Middle frontal gyrus (tissue), 1 donor: ENCODE measurements at regions not wholly inside any gene's neighbourhood (a gene's known extent, or its start where the extent isn't known, plus 50 kb on each side); places are given as distances from the start of the nearest gene placed in this dataset.
"Not testable (repeated sequence)": the region's sequence is repeated elsewhere in the genome, so short reads cannot be mapped to it uniquely, and the experiment has no call there.

Experiments used
- DNase-seq: peaks from one replicate; pipeline ENCODE4 v3.0.0-alpha.2; 2015; ENCODE audit warnings: low spot score; ENCODE audit errors: extremely low spot score

DNA sequence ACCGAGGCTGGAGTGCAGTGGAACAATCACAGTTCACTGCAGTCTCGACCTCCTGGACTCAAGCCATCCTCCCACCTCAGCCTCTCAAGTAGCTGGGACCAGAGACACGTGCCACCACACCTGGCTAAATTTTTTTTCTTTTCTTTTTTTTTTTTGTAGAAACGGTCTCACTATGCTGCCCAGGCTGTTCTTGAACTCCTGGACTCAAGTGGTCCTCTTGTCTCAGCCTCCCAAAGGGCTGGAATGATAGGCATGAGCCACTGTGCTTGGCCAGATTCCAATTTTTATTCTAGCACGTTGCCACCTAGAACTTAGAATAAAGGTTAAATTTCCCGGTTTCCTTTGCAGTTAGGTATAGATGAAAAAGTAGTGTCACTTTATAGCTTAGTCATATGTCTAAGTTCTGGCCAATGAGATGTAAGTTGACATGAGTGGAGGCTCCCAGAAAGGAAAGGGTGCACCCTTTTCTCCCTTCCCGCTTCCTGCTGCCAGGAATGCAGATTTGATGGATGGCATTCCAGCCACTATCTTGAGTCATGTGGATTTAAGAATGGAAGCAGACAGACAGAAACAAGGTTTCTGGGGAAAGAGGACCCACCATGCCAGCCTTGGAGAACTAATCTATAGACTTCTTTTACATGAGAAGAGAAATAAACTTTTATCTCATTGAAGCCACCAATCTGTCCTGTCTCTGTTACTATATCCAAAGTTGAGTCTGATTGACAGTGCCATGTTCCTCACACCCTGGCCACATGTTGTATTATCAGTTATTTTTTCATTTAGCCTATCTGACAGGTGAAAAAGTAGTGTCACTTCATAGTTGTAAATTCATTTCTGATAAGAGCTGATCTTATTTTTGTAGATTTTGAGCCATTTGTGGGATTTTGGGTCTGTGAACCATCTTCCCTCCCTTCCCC, 60.6 kb upstream of the NCOA3 start:
- no peak for DNase-seq

DNA sequence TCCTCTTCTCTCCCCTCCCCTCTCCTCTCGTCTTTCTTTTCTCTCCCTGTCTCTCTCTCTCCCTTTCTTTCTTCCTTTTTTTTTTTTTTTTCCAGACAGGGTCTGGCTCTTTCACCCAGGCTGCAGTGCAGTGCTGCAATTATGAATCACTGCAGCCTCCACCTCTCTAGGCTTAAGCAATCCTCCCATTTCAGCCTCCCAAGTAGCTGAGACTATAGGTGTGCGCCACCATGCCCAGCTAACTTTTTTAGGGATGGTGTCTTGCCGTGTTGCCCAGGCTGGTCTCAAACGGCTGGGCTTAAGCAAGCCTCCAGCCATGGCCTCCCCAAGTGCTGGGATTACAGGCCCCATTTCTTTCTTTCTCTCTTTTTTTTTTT, 59.9 kb upstream of the NCOA3 start:
- no peak for DNase-seq

DNA sequence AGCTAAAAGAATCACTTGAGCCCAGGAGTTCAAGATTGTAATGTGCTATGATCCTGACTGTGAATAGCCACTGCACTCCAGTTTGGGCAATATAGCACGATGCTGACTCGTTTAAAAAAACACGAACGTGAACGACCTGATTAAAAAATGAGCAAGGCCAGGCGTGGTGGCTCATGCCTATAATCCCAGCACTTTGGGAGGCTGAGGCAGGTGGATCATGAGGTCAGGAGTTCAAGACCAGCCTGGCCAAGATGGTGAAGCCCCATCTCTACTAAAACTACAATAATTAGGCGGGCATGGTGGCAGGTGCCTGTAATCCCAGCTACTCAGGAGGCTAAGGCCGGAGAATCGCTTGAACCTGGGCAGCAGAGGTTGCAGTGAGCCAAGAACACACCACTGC, 58.6 kb upstream of the NCOA3 start:
- not testable (repeated sequence) for DNase-seq

DNA sequence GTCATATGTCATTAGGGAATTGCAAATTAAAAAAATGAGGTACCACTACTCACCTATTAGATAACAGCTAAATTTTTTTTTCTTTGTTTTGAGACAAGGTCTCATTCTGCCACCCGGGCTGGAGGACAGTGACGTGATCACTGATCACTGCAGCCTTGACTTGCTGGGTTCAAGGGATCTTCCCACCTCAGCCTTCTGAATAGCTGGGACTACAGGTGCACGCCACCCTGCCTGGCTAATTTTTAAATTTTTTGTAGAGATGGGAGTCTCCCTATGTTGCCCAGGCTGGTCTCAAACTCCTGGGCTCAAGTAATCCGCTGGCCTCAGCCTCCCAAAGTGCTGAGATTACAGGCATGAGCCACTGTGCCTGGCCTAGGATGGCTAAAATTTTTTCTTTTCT, 57.1 kb upstream of the NCOA3 start:
- DNase-seq: no peak

DNA sequence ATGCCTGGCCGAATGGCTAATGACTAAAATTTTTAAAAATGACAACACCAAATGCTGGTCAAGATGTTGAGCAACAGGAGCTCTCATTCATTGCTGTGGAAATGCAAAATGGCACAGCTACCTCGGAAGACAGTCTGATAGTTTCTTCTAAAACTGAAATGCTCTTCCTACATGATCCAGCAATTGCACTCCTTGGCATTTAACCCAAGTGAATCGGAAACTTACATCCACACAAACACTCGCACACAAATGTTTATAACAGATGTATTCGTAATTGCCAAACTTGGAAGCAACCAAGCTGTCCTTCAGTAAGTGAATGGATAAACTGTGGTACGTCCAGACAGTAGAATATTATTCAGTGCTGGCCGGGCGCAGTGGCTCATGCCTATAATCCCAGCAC, 56.4 kb upstream of the NCOA3 start:
- DNase-seq: no peak

DNA sequence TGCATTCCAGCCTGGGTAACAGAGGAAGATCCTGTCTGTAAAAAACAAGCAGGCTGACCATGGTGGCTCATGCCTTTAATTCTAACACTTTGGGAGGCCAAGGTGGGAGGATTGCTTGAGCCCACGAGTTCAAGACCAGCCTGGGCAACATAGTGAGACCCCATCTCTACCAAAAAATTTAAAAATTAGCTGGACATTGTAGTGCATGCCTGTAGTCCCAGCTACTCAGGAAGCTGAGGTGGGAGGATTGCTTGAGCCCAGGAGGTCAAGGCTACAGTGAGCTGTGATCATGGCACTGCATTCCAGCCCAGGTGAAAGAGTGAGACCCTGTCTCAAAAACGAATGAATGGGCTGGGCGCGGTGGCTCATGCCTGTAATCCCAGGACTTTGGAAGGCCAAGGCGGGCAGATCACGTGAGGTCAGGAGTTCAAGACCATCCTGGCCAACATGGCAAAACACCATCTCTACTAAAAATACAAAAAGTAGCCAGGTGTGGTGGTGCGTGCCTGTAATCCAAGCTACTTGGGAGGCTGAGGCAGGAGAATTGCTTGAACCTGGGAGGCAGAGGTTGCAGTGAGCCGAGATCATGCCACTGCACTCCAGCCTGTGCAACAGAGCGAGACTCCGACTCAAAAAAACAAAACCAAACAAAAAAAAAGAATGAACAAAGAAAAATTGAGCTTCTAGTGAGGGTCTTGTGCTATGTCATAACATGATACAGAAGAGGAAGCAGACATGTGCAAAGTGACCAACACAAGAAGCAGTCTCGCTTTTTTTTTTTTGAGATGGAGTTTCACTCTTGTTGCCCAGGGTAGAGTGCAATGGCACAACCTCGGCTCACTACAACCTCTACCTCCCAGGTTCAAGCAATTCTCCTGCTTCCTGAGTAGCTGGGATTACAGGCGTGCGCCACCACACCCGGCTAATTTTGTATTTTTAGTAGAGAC, 54.1 kb upstream of the NCOA3 start:
- DNase-seq: not testable (repeated sequence)

DNA sequence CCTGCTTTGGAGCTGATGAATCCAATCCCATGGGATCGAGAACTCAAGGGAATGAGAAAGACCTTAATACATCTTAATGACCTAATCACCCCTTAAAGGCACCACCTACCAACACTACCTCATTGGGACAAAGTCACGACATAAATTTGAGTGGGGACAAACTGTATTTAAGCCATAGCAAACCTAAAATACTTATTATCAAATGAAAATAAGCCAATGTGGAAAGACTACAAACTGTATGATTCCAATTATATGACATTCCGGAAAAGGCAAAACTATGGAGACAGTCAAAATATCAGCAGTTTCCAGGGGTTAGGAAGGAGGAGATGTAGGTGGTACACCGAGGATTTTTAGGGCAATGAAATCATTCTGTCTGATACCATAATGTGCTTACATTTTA, 53.3 kb upstream of the NCOA3 start:
- DNase-seq: no peak

DNA sequence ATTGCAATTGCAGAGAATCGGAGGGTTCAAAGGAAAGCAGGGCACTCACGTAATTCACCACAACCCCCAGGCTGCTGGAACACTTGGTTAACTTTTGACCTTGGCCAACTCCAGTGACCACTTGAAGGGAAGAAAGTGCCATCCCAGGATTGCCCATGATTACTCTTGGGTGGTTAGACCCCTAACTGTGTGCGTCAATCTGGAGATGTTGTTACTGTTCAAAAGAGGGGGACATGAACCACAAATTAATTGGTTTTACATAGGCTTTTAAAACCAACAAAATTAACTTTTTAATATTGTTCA, 50.1 kb upstream of the NCOA3 start:
- no peak for DNase-seq
